COLO668 (cell line): ENCODE measurements at regions not wholly inside any gene's neighbourhood (a gene's known extent, or its start where the extent isn't known, plus 50 kb on each side); places are given as distances from the start of the nearest gene placed in this dataset.
"Not testable (repeated sequence)": the region's sequence is repeated elsewhere in the genome, so short reads cannot be mapped to it uniquely, and the experiment has no call there.

Source experiments
- DNase-seq: peaks from one replicate; lab custom pipeline; 2025; ENCODE audit not compliant: unreplicated experiment; lab: John Stamatoyannopoulos, UW

DNA sequence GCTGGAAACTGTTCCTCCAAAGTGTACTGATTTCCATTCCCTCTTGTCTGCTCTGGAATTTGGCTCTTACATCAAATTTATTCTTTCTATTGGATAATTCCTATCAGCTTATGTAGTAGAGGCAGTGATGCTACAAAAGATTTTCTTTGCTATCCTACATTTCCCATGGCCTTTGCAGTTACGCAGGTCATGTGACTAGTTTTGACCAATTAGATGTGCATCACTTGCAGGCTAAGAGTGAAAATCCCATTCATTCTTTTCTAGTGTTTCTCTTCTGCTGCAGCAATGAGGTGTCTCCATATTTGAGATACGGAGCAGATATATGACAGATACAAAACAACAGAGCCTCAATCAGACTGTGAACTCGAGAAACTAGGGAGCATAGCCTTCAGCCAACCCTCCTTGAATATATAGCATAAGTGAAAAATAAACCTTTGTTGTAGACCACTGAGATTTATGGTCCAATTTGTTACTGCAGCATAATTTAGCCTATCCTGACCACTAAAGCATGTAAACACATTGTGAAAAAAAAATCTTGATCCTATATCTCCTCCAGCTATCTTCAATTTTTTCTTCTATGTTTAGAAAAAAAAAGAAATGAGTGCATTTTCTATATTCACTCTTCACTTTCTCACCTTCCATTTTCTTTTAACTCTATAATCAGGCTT lies 102.0 kb downstream of the HNMT start:
- no peak for DNase-seq

DNA sequence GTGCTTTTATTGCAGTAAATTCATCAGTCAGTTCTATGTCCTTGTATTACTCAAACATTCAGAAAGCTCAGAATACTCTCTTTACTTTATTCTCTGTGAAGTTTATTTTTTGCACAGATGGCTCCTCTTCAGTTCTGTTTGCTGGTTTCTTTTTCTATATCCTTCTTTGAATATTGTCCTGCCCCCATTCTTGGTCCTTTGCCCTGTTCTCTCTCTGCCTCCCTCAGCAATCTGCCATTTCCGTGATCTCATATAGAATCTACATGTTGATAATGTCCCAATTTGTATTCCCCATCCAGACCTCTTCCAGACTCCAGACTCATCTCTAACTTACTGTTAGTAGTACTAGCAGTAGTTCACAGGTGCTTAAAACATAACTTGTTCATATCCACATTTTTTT lies 102.6 kb downstream of the HNMT start:
- no peak for DNase-seq

DNA sequence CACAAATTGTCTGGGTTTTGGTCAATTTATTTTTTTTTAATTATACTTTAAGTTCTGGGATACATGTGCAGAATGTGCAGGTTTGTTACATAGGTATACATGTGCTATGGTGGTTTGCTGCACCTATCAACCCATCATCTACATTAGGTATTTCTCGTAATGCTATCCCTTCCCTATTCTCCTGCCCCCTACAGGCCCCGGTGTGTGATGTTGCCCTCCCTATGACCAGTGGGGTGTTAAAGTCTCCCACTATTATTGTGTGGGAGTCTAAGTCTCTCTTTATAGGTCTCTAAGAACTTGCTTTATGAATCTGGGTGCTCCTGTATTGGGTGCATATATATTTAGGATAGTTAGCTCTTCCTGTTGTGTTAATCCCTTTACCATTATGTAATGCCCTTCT lies 104.4 kb downstream of the HNMT start:
- not testable (repeated sequence) for DNase-seq

DNA sequence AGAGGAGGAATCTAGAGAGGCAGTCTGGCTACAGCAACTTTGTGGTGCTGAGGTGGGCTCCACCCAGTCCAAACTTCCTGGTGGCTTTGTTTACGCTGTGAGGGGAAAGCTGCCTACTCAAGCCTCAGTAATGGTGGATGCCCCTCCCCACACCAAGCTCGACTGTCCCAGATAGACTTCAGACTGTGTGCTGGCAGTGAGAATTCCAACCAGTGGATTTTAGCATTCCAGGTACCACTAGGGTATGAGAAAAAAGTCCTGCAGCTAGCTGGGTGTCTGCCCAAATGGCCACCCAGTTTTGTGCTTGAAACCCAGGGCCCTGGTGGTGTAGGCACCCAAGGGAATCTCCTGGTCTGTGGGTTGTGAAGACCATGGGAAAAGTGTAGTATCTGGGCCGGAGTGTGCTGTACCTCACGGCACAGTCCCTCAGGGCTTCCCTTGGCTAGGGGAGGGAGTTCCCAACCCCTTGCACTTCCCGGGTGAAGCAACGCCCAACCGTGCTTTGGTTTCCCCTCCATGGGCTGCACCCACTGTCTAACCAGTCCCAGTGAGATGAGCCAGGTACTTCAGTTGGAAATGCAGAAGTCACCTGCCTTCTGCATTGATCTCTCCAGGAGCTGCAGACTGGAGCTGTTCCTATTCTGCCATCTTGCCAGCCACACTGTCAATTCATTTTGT lies 106.9 kb downstream of the HNMT start:
- not testable (repeated sequence) for DNase-seq

DNA sequence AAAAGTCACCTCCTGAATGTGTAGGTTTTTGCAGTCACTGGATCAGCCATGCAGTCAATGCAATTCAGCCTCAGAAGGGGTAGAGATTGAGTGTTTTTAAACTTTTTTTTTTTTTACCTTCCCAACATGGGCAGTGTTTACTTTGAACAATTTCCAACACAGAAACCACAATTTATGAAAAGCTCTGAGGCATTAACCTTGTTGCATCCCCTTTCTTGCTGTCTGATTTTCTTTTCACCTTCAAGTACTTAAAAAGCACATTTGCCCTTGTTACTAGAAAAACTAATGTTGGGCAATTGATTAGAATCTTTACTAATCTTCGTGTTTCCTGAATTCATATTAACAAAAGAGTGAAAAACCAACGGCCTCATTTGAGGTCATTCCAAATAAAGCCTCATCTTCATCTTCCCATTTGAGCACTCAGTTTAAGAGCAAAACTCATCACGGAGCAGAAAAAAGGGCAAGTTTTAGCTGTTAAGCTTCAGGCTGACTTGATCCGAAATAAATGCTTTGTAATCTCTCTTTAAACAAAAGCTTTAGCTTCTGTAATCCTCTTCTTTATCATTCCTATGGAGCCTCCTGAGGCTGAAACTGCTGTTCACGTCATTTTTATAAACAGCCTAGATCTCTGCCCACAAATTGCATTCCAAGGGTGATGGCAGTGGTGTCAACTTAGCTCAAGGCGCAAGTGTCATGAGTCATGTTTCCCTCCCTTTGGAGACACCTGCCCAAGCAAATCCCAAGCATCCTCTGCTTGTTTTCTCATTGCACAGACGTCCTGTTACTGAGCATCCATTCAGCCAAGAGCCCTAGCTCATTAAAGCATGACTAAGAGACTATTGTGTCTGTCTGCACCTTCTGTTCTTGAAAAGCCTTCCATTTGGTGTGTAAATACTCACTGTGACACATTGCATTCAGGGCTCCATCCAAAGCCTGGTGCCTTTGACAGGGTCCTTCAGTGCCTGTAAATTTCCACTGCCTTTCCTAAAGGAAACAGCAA lies 107.7 kb downstream of the HNMT start:
- peak; percentile 59 for DNase-seq

DNA sequence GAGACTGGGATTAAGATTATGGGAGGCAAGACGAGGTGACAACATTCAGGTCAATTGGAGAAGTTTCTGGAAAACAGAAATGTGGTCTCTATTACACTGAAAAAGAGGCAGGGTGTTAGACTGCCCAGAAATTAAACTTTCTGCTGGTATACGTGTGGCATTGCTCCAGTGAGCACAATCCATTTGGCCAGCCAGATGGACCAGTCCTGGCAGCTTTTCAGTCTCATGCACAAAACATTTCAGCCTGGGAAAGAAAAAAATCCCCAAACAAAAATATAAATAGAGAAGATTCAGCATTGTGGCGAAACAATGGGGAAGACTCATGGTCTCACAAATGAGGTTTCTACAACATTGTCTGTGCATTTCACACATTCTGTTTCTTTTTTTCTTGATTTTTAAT lies 113.9 kb downstream of the HNMT start:
- no peak for DNase-seq

DNA sequence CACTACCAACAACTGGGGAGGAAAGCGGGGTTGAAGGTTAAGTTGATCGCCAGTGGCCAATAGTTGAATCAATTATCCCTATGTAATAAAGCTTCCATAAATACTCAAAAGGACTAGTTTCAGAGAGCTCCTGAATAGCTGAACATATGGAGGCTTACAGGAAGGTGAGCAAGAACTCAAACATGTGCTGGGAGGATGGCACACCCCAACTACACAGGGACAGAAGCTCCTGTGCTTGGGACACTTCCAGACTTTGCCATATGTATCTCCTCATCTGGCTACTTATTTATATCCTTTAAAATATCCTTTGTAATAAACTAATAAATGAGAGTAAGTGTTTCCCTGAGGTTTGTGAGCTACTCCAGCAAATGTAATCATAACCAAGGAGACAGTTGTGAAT lies 115.7 kb downstream of the HNMT start:
- no peak for DNase-seq

DNA sequence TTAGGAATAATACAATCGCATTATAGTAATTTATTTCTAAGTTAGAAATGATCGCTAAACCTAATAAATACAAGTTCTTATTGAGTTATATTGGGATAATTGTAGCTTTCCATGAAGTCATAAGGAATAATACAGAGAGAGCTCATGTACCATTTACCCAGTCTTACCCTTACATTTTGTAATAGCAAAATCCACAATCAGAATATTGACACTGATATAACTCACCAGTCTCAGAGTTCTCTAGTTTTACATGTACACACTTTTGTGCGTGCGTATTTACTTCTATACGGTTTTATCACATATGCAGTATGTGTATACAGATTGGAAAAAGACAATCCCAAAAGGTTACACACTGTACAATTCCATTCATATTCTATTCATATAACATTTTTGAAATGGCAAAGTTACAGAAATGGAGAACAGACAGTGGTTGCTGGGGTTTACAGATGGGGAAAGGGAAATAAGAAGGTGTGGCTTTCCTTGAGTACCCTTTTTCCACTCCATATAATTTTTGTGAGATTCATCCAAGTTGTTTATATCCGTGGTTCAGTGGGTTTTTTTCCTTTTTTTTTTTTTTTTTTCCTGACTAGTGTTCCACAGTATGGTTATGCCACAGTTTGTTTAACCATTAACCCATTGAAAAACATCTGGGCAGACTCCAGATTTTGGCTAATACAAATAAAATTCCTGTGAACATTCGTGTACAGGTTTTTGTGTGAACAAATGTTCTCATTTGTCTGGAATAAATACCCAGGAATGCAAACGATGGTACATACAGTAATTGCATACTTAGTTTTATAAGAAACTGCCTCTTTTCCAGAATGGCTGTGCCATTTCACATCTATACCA lies 117.2 kb downstream of the HNMT start:
- no peak for DNase-seq

DNA sequence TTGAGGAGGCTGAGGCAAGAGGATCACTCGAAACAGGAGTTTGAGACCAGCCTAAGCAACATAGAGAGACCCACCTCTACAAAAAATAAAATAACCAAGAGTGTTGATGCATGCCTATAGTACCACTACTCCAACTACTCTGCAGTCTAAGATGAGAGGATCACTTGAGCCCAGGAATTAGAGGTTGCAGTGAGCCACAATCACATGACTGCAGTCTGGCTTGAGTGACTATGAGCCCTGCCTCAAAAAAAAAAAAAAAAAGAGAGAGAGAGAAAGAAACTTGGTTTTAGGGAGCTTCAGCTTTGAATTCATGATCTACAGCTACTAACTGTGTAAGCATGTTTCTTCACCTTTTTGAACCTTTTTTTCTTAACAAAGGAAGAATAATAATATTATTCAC lies 119.9 kb downstream of the HNMT start:
- DNase-seq, result no peak

DNA sequence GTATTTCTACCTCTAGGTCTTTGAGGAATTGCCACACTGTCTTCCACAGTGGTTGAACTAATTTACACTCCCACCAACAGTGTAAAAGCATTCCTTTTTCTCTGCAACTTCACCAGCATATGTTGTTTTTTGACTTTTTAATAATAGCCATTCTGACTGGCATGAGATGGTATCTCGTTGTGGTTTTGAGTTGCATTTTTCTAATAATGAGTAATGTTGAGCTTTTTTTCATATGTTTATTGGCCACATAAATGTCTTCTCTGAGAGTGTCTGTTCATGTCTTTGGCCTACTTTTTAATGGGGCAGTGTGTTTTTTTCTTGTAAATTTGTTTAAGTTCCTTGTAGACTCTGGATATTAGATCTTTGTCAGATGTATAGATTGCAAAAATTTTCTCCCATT lies 121.2 kb downstream of the HNMT start:
- not testable (repeated sequence) for DNase-seq

DNA sequence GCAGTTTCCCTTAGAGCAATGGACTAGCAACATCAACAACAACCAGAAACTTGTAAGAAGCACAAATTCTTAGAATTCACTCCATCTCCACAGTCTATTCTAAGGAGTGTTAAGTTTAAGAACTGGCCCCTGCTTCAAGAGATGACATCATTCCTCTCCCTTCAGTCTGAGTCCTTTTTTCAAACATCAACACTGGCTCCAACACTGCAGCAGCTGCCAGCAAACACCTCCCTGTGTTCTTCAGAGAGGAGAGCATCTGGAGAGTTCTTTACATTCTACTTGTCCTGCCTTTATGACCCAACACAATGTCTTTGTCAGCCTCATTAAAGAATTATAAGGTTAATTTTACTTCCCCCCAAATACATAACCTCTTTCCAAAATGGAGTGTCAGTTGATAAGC lies 122.3 kb downstream of the HNMT start:
- DNase-seq, result no peak

DNA sequence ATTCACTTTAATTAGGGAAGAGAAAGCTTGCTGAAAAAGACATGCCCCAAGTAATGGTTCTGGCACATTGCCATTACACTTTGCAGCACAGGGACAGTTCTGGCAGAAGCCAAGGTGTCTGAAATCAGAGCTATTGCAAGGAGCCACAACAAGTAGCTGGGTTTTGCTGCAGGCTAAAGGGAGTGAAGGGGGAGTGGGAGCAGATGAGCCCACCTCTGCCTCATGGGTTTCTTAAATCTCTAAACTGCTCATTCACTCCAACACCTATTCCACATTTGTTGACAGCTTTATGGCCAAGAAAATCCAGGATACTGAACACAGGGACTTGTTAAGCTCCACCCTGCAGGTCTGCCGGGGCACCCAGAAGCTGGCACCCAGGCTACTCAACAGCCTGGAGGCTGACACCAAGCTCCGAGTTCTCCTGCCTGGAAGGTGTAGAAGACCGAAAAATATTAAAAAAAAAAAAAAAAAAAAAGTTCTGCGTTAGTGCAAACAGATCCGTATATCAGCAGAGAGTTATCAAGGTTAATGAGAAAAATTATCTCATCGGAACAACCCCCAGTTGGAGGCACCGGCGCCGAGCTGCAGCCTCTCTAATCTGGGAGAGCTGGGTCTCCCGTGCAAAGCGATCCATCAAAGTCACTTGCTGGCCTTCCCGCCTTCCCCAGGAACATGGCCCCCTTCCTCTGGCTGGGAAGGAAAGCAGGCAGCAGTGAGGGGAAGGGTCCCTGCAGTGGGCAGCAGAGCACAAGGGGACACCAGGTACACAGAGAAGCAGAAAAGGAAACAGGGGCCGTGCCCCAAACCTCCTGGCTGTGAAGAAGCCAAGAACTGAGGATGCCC lies 123.7 kb downstream of the HNMT start:
- DNase-seq, result no peak

DNA sequence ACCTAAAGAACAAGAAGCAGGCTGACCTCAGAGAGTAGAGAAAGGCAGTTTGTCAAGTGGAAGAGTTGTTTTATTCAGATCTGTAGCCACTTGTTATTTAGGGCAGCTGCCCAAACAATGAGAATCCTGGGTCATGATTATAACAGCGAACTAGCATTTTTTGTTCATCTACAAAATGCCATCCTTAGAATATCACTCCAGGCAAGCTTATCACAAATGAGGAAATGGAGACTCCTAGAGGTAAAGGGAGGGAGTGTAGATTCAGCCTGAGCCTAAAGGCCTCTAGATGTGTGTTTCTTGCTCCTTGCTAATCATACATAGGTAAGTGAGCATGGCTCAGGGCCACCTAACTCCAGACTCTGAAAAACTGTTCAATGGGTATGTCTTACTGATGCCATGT lies 126.1 kb downstream of the HNMT start:
- DNase-seq, result no peak

DNA sequence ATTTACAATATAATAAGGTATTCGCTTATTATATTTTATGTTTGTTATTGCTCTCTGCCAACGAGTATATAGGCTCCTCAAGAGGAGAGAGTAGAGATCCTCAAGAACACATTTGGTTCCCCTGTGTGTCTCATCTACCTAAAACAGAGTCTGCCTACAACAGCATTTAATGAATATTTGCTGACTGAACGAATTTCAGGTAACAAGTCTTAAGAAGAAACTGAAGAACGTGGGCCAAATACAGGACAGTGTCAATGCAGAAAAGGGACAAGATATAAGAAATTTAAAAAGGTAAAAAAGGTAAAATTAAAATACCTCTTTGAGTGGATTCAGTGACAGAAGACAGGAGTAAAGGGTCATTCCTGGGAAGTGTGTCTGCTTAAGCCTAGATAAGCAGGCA lies 129.2 kb downstream of the HNMT start:
- no peak for DNase-seq

DNA sequence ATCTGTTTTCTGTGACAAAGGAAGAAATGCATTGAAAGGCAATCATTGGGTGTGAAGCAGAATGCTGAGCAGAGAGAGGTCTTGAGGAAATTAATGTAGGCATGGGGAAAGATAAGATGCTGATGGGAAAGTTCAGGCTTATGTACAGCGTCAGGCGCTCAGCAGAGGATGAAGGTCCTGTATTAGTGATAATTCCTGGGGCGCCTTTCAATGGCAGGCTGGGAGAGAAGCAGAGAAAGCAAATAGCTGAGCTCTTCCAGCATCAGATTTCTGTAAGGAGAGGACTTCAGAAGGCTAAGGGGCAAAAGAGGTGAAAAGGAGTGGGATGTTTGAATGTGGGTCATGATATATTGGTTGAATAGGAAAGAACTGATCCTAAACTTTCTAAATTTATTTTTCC lies 129.8 kb downstream of the HNMT start:
- DNase-seq, result no peak

DNA sequence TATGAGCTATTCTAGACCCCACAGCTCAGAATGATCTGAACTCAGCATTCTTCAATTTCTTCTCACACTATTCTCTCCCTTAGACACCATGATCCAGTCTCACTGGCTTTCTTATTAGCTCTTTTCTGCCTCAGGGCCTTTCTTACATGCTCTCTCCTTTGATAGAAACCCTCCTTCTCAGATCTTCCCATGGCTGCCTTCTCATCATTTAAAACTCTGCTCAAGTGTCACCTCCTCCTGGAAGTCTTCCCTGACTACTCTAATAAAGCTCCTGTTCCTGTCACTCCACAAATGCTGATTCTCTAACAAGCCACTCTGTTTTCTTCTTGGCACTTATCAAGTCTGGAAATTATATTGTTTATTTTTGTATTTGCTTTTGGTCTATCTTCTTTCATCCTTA lies 131.1 kb downstream of the HNMT start:
- no peak for DNase-seq

DNA sequence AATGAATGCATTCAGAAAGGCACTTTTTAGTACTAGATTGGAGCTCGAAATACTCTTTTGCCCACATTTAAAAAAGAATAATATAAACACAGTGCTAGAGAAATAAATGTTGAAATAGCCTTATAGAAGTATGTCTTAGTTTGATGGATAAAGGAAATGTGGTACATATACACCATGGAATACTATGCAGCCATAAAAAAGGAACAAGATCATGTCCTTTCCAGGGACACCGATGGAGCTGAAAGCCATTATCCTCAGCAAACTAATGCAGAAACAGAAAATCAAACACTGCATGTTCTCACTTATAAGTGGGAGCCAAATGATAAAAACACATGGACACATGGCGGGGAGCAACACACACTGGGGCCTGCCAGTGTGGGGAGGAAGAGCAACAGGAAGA lies 135.0 kb downstream of the HNMT start:
- not testable (repeated sequence) for DNase-seq

DNA sequence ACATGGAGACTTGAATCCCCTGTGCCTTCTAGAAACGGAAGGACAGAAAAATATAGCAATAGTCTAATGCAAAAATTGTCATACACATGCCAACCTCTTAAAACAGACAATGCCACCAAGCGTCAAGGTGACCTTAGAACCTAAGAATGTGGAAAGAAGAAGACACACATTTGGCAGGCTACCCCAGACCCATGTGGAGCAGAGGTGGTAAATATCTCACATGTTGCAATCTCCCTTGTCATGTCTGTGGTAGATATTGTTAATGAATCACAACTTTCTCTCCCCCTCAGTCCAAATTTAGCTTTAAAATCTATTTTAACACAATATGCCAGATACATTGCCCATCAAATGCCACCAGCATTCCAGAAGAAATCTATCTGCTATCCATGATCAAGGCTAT lies 137.4 kb downstream of the HNMT start:
- DNase-seq, result no peak

DNA sequence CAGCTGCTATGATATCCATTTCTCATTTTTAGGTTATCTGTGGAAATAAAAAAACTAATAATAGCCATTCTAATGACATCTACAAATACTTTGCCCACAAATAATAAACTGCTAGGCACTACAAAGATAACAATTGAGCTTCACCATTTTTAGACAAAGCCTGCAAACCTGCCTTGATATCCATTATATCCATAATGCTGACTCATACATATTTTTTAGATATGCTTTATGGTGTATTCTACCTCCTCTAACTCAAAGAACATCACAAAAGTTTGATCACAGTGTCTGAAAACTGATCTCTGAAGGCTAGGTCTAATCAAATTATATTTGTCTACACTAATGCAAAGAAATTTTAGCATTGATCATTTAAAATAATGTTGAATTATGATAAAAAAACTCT lies 138.4 kb downstream of the HNMT start:
- DNase-seq, result no peak

DNA sequence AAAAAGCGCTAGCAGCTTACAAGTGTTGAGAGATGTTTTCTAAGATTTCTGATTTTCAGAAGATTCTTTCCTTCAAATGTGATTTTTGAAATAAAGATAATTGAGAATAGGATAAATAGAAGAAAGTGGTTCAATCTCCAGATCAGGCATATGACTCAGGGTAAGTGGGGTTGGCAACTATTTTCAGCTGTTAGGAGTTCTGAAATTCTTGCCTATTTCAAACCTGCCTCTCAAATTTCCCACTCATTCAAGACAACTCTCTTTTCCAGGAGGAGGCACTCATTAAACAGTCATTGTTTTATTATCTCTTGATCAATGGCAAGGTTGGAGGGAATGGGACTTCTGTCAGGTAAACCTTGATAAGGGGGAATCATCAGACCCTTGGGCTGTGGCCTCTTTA lies 138.9 kb downstream of the HNMT start:
- DNase-seq, result no peak
